ENCODE measurements at regions not wholly inside any gene's neighbourhood (a gene's known extent, or its start where the extent isn't known, plus 50 kb on each side); places are given as distances from the start of the nearest gene placed in this dataset.

GRCh38 chr11:112361396-112361795 lies 100.7 kb upstream of the PLET1 start:
- DNase-seq = no peak

- no peak for DNase-seq
These were observed 102.9 kb upstream of the PLET1 start for GRCh38 chr11:112363527-112363926.

GRCh38 chr11:112364962-112365481 lies 104.4 kb upstream of the PLET1 start:
- no peak for DNase-seq

- DNase-seq = no peak
These were observed 105.4 kb upstream of the PLET1 start for GRCh38 chr11:112366012-112366411.

- DNase-seq = no peak
These were observed 106.1 kb upstream of the PLET1 start for GRCh38 chr11:112366777-112367176.

GRCh38 chr11:112367461-112367860 lies 106.8 kb upstream of the PLET1 start:
- no peak for DNase-seq

GRCh38 chr11:112367895-112368294 lies 107.2 kb upstream of the PLET1 start:
- no peak for DNase-seq

GRCh38 chr11:112368381-112368780 lies 107.7 kb upstream of the PLET1 start:
- DNase-seq = no peak

GRCh38 chr11:112369374-112369773 lies 108.7 kb upstream of the PLET1 start:
- no peak for DNase-seq

GRCh38 chr11:112369916-112370315 lies 109.3 kb upstream of the PLET1 start:
- no peak for DNase-seq

- no peak for DNase-seq
These were observed 114.0 kb upstream of the PLET1 start for GRCh38 chr11:112374486-112375140.

GRCh38 chr11:112377946-112378345 lies 117.3 kb upstream of the PLET1 start:
- DNase-seq = no peak

GRCh38 chr11:112380464-112380863 lies 119.8 kb upstream of the PLET1 start:
- no peak for DNase-seq

- DNase-seq = no peak
These were observed 120.9 kb upstream of the PLET1 start for GRCh38 chr11:112381578-112381977.

GRCh38 chr11:112382561-112382960 lies 121.9 kb upstream of the PLET1 start:
- DNase-seq = no peak

GRCh38 chr11:112388496-112388895 lies 127.8 kb upstream of the PLET1 start:
- DNase-seq = no peak

- no peak for DNase-seq
These were observed 130.4 kb upstream of the PLET1 start for GRCh38 chr11:112391086-112391485.

GRCh38 chr11:112392904-112393303 lies 132.2 kb upstream of the PLET1 start:
- no peak for DNase-seq

- no peak for DNase-seq
These were observed 133.6 kb upstream of the PLET1 start for GRCh38 chr11:112394304-112394703.

- DNase-seq = no peak
These were observed 135.4 kb upstream of the PLET1 start for GRCh38 chr11:112396076-112396475.

GRCh38 chr11:112398798-112399478 lies 138.3 kb upstream of the PLET1 start:
- no peak for DNase-seq

GRCh38 chr11:112400476-112401014 lies 139.9 kb upstream of the PLET1 start:
- no peak for DNase-seq

GRCh38 chr11:112401036-112401769 lies 140.5 kb upstream of the PLET1 start:
- DNase-seq = no peak

- DNase-seq = no peak
These were observed 142.8 kb upstream of the PLET1 start for GRCh38 chr11:112403432-112403831.
